GM18508 (cell line): ENCODE measurements at regions not wholly inside any gene's neighbourhood (a gene's known extent, or its start where the extent isn't known, plus 50 kb on each side); places are given as distances from the start of the nearest gene placed in this dataset.

Experiments
- ATAC-seq: cut with Tn5 transposase; IDR thresholded peaks from one replicate; pipeline ENCODE4 v1.9.1; 2021; ENCODE audit warnings: moderate number of reproducible peaks; ENCODE audit not compliant: insufficient read depth, unreplicated experiment

DNA sequence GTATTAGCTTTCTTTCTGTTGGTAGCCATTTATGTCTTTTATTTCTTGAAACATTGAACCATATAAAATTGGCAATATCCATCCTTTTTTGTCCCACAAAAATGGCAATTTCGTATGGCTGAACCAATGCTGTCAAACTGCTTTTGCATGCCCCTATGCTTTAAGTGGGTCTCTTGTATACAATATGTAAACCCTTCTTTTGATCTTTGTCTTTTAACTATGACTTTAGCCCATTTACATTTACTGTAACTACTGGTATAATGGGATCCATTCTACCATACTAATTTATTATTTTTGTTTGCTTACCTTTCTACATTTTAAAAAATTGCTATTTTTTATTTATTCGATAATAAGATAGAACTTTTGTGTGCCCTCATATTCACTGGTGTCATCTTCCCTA is 93.4 kb downstream of the TENT4A start:
- ATAC-seq: no peak

DNA sequence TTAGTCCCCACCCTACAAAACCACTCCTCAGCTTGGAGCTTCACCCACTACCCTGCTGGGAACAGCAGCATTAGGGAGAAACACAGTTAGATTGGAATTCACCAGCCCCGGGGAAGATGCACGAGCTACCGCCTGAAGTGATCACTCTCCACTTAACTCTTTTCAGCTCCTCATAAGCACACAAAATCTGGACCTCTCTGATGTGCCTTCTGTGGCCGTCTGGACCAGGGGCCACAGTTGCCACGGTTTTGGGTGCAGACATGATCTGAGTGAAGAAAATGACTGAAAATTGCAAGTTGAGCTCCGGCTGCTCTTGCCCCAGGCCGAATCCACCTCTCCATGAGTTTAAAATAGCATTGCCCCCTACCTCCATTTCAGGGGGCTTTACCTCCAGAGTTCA is 95.2 kb downstream of the TENT4A start:
- no peak for ATAC-seq

DNA sequence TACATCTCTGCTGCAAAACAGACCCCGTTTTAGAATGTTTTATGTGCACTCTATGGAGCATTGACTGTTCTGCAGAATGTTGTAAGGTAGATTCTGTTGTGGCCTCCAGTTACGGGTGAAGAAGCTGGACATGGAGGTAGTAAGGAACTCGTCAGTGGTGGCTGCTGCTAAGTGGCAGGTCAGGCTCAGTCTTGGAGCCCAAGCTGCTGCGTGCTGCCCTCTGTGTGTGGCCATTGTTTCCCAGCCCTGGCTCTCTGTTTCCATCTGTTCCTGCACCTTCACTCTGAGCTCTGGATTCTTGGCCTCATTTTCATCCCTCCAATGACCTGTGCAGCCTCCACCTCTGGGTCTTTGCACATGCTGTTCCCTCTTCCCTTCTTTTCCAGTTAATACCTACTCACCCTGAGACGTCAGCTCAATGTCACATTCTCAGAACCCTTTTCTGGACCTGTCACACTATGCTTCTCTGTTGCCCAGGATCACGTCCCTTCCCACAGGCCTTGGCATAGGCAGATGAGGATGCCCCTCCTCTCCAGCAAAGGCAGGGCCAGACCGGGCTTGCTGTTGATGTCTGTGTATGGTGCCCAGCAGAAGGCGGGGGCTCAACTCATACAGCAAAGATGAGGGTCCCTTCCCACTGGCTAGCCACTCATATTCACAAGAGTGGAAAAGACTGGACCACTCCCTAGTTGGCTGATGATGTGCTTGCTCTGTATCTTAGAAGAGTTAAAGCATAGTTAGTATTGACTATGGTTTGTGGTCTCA is 97.6 kb downstream of the TENT4A start:
- no peak for ATAC-seq

DNA sequence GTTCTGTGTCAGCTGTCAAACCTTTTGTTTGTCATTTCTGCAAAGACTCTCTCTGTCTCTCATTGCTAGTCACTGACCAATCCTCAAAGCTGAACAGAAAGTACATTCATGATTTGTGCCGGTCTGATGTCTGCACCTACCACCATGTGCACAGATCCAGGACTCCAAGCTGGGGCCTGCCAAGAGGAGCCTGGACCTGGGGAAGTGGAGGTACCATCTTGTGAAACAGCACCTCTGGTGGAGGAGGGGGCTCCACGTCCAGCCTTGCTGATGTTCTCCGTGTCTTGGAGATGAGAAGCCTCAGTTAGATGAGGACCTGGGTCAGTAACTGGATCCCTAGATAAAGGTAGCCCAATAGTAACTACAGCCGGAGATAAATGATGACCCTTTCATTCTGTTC is 98.9 kb downstream of the TENT4A start:
- no peak for ATAC-seq

DNA sequence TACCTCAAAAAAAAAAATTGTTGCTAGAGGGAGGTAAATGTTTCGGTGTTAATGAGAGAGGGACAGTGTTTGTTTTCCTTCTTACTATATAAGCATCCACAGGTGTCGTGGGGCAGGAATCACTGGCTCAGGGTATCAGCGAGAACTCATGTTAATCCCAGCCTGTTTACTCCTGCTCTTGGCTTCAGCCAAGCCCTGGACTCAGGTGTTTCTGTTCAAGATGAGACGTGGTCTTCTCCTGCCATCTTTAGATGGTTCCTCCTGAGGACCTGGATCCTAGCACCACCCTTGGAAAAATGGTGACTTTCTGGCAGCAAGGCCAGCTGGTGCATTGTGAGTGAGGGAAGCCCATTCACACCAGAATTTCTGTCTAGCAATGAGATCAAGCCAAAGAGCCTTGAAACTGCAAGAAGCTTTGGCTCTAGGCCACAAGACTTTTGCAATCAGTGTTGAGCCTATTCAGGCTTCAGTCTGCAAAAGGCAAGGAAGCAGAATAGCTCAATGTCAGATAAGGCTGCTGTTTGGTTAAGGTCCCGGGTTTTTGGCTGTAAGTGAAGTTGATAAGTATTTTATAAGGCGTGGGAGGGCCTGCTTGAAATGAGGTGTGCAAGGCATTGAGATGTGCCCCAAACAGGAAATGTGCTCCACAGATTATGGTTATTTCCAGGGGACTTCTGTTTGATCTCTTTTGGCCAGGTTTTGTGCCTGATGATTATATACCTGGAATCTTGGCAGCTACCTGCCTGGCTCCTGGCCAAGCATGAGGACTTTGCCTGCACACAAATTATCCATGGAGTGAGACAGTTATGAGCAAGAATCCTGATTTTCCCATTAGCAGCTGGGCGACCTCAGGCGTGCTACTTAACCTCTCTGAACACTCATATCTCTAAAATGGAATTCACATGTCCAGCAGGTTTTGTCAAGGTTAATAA is 99.8 kb downstream of the TENT4A start:
- no peak for ATAC-seq

DNA sequence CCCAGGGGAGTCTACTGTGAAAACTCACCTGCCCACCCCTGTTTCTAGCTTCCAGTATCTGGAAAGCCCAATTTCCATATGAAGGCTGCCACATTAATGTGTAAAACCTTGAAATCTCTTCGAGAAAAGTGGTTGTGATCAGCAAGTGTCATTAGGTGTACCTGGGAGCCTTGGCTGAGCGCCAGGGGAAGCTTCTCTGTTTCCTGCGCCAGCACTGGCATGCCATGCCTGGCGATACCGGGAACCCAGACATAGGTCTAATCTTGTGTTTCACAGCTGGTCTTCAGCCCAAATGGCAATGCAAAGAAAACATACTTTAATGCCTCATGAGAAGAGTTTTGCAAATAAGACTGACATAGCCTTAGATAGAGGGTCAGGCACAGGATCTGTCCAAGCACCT is 101.6 kb downstream of the TENT4A start:
- ATAC-seq: no peak

DNA sequence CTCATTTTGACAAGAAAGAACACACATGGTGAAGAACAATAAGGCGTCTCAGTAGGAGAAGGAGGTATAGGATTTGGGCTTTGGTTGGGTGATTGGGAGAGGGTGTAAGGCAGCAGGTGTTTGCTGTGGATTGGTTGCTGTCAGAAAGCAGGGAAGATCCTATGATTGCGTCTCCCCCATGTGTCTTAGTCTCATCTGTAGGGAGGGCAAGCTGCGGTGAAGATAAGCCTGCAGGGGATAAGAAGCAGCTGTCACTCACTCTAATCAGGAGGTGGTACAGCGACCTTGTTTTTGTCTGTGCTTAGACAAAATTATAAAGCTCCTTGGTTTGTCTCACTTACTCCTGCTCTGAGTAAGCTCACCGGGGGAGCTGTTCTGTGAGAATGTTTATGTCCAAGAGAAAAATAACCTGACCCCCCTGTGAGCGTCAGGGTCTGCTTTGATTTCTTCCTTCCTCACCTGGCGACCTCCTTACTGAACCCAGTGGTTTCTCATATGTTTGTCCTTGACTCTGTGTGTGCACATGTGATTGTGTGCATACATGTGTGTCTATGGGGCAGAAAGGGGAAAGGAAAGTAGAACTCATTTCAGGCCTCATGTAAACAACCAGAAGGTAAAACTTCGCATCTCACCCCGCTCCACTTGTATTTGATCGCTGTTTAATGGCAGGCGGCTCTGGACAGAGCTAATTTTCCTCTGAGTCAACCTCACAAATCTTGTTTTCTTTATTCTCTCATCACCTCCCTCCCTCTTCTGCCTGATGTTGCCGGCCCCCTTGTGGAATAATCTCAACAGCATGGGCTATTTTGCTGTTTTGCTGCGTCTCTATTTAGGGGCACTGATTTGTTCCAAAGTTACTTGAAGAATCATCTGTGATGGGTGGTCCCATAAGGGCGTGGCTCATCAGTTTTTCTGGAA is 105.6 kb downstream of the TENT4A start:
- ATAC-seq: no peak

DNA sequence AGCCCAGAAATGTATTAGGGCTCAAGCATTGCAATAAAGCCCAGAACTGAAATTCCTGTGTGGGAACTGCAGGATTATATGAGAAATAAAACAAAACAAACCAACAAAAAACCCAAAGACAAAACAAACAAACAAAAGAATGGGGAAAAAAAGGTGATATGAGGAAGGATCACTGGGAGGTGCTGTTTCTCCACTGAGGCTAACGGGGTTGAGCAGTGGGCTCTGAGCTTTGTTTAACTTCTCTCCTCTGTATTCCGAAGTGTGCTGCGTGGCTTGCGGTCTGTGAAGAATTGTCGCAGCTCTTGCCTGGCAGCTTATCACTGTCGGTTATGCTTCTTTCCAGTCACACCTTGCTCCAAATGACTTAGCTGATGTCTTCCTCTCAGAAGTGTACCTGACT is 106.3 kb downstream of the TENT4A start:
- ATAC-seq: no peak

DNA sequence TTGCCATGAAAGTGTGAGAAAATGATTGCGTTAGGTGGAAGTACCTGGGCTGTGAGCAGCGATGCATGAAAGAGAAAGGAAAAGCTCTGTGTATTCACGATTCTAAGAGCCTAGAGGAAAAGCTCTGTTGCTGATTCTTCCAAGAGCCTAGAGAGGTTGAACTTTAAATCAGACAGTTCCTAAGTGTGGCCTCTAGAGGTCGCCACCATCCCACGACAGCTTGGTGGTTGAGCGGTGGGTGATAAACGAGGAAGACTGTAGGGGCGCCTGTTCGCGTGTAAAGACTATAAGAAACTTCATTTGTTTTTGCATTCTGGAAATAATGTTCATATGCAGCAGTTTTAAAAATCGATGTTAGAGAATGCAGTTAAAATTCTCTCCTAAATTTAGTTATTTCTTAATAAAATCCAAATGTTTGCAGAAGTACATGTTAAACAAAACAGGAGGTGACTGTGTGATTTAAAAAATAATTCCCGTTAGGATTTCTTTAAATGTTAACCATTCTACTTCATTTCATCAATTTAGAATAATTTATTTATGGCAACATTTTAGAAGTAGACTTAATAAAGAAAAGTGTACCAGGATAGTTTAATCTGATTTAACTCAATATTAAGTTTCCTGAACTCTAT is 107.7 kb downstream of the TENT4A start:
- no peak for ATAC-seq

DNA sequence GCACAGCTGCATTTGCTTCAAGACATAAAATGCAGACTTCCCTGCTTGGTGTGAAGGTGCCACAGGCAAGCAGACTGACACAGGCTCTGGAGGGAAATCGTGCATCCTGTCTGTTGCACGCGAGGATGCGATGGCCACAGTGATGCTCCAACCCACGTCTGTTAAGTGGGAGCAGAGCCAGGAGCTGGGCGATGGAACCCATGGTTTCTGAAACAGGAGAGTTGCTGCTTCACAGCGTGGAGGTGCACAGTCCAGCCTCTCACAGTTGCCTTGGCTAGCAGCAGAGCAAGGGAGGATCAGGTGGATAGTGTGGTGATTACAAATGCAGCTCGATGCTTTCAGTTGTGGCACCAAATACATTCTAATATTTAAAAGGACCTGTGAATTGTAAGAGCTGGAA is 108.8 kb downstream of the TENT4A start:
- no peak for ATAC-seq

DNA sequence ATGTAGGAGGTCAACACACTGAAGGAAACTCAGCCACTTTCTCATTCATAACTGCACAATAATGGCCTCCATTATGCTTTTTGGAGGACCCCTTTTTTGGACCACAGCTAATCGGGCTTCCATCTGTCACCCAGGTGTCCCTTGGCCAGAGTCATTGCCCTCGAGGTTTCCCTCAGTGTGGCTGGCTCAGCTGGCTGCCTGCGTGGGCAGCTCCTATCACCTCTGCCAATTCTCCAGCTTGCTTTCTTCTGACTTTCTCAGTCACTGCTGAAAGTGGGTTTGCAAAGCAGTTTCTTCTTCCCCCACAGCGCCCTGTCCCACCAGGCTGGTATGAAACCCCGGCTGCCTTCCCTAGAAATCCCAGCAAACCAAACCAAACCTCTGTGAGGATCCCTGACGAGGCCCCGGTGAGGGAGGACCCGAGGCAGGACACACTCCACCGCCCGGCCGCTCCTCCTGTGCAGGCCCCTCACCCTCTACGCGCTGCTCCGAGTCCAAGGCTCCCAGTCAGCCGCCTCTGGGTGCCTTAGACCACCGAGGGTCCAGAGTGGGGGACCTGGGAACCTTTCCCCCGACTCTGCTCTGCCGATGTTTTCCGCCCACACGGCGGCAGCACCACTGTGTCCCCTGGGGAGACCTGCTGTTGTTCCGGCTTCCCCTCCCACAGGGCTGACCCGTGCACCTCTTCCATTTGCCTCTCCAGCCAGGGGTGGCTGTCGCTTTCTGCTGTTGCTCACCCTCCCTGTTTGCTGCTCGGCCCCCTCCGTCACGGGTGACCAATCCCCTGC is 109.5 kb downstream of the TENT4A start:
- no peak for ATAC-seq

DNA sequence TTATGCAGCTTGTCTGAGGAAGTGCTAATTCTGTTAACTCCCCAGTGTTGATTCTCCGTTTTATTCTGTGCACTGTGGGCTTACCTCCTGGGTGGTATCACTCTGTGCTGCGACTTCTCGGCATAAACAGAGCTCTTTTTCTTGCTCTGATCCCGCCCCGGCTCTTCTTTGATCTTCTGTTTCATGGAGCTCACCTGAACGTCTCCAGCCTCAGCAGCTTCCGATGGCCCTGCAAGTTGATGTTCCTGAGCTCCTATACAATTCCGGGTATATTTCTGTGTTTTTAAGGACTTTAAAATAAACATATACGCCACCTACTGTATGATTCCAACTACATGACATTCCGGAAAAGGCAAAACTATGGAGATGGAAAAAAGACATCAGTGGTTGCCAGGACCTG is 110.8 kb downstream of the TENT4A start:
- no peak for ATAC-seq

DNA sequence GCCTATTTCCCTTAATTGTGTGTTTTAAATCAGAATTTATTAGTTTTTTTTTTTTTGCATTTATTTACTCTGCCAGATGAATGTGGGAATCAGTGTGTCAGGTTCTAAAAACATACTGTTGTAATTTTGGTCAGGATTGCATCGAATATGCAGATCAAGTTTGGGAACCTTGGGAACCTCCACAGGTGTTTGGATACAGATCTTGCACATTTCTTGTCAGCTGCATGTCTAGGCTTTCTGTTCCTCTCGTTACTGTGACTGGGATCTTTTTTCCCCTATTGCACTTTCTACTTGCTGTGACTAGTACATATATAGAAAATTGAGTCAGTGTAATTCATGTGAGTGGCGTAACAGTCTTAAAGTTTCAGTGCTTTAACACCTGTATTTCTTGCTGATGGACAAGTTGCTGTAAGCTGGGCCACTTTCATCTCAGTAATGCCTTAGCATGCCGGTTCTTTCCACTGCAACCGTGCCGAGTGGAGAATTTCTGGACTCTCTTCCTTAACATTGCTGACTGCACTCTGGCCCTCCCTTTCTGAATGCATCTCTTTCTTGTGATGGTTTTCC is 112.5 kb downstream of the TENT4A start:
- no peak for ATAC-seq

DNA sequence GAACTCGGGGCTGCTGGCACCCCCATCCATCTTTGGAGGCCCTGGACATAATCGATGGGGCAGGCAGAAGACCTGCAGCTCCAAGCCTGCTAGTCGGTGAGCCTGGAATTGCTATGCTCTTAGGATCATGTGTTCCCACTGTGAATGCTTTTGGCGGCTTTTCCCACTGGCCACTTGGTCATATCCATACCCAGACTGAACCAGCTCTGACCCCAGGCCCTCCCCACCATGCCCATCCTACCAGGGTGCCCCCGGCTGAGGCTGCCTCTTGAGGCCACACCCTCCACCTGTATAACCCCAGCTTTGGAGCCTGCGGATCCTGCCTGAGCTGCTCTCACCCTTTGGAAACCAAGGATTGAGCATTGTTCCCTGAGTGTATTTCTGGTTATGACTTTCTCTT is 113.5 kb downstream of the TENT4A start:
- ATAC-seq: no peak

DNA sequence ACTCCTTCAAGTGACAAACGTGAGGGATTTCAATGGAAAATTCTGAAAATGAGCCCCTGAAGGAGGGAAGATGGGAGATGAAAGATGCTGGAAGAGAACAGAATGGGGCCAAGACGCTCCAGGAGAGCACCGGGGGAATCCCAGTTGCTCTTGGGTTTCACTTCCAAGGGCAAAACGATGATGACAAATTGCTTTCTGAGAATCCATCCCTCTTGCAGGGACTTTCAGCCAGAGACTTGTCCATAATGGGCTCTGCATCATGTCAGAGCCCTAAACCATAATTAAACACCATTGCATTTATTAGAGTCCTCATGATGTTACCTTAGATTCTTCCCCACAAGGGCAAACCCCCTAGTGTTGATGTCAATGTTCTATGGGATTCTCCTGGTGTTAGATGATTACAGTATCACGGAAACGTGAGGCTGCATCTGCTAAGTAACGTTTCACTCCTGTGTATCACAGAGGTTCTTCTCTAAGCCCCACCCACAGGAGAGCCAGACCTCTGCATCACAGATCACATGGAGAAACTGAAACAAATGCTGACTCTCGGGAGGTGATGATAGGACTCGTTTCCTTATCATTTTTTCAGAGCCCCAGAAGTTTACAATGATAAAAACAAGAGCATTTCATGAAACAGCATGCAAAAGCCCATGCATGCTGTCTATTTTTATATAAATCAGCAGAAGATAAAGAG is 114.4 kb downstream of the TENT4A start:
- peak; percentile 63 for ATAC-seq

DNA sequence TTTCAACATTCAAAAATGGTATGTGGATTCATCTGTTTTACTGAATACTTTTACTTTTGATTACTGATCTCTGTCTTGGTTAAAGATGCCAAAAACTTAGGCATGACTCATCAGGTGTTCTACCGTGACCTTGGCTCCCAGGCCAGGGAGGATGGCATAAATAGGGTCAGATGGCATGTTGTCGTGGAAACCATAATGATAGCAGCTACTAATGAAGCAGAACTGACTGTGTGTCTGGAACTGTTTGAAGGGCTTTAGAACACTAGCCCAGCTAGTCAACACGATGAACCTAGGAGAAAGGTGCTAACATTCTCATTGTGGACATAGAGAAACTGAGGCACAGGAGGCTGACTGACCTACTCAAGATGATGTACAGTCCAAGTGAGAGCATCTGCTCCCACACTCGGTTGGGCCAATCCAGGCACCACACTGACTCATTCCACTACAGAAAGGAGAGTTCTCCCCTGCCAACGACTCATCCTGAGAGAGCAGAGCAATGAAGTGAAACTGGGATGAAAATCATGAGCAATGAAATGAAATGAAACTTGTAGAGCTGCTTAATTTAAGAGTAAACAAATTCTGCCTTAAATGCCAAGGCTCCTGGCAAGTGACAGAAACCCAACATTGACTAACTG is 116.0 kb downstream of the TENT4A start:
- peak; percentile 81 for ATAC-seq

DNA sequence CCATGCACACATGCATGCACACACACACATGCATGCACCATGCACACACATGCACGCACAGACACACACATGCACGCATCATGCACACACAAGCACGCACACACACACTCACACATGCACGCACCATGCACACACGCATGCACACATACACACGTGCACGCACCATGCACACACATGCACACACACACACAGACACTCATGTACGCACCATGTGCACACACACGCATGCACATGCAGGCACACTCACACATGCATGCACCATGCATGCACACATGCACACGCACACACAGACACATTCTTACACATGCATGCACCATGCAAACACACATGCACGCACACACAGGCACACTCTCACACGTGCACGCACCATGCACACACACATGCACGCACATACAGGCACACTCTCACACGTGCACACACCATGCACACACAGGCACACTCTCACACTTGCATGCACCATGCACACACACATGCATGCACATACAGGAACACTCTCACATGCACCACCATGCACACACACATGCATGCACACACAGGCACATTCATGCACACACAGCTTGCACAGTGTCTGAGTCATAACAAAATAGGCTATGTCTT is 117.5 kb downstream of the TENT4A start:
- ATAC-seq: no peak
